Mucosa of descending colon (tissue), 3 donors: ENCODE measurements at regions not wholly inside any gene's neighbourhood (a gene's known extent, or its start where the extent isn't known, plus 50 kb on each side); places are given as distances from the start of the nearest gene placed in this dataset.

ENCODE experiments used
- ATAC-seq: fragments of 200-7000 bp; cut with Tn5 transposase; one replicate; pipeline ENCODE4 v1.9.1; 2020; ENCODE audit warnings: mild to moderate bottlenecking, moderate library complexity
- DNase-seq, 3 donors: peaks; one replicate each; pipeline ENCODE4 v3.0.0-alpha.2; 2020
- H3K36me3 ChIP-seq: fragments of 200-600 bp; one replicate; pipeline ENCODE4 v1.8.0; 2021; ENCODE audit warnings: low read depth, mild to moderate bottlenecking
- H3K4me1 ChIP-seq: fragments of 200-600 bp; one replicate; pipeline ENCODE4 v1.8.0; 2021; ENCODE audit warnings: low read depth, mild to moderate bottlenecking
- H3K4me3 ChIP-seq: fragments of 200-600 bp; one replicate; pipeline ENCODE4 v1.8.0; 2021; ENCODE audit warnings: mild to moderate bottlenecking
- H3K9me3 ChIP-seq: fragments of 200-600 bp; one replicate; pipeline ENCODE4 v1.8.0; 2021; ENCODE audit warnings: mild to moderate bottlenecking
- CTCF ChIP-seq: fragments of 200-600 bp; IDR thresholded peaks from one replicate; pipeline ENCODE4 v1.8.0; 2022; ENCODE audit warnings: antibody characterized with exemption, mild to moderate bottlenecking
- intact Hi-C, 2 donors: fragments of 100-400 bp; cut with DNase I in 1 of 2; cut with micrococcal nuclease in 1 of 2; formaldehyde crosslinking; loops; one replicate each; pipeline versions ENCODE4 v1.11.0 to v1.11.1; 2022; cut with DNase I, micrococcal nuclease
- donor health status: DM: no; HTN: no; CAD: no; lungs with moderate emphysema.
- donor health status: DM: no; HTN: no; CAD: no.
- donor health status: DM: no; HTN: yes; CAD: no.

- Histone ChIP-seq H3K36me3 (no peaks in the 10 kb centered on the region), H3K9me3 (no peaks in the 10 kb centered on the region), H3K4me1 (no peaks in the 10 kb centered on the region), H3K4me3 (no peak overlapping the region)
- intact Hi-C loops, result no loop called here
- no peak for ATAC-seq
- DNase-seq, result no peak
- TF ChIP-seq CTCF, result no peak
Observed at GRCh38 chr11:22479971-22480720, 142.0 kb downstream of the SLC17A6 start.

- no peak for TF ChIP-seq CTCF
- intact Hi-C loops, result no loop called here
- Histone ChIP-seq H3K4me3 (no peak overlapping the region), H3K4me1 (no peaks in the 10 kb centered on the region), H3K36me3 (no peaks in the 10 kb centered on the region), H3K9me3 (no peaks in the 10 kb centered on the region)
- no peak for ATAC-seq
- DNase-seq, result no peak
Observed at GRCh38 chr11:22479208-22479607, 141.0 kb downstream of the SLC17A6 start.

- H3K4me3 ChIP-seq, result no peak overlapping the region
- intact Hi-C loops, result no loop called here
- no peaks in the 10 kb centered on the region for H3K9me3 ChIP-seq
- no peak for TF ChIP-seq CTCF
- no peaks in the 10 kb centered on the region for H3K4me1 ChIP-seq
- DNase-seq (no peak), ATAC-seq (no peak)
- no peaks in the 10 kb centered on the region for H3K36me3 ChIP-seq
Observed at GRCh38 chr11:22478169-22478568, 140.0 kb downstream of the SLC17A6 start.

- Histone ChIP-seq H3K4me3 (no peak overlapping the region), H3K4me1 (no peaks in the 10 kb centered on the region), H3K9me3 (no peaks in the 10 kb centered on the region), H3K36me3 (no peaks in the 10 kb centered on the region)
- no peak for TF ChIP-seq CTCF
- DNase-seq (no peak), ATAC-seq (no peak)
- intact Hi-C loops, result no loop called here
Observed at GRCh38 chr11:22477312-22477711, 139.1 kb downstream of the SLC17A6 start.

- no peak for TF ChIP-seq CTCF
- H3K4me1 ChIP-seq, result no peaks in the 10 kb centered on the region
- intact Hi-C loops, result no loop called here
- no peaks in the 10 kb centered on the region for H3K36me3 ChIP-seq
- no peak overlapping the region for H3K4me3 ChIP-seq
- no peak for ATAC-seq
- DNase-seq, result no peak
- H3K9me3 ChIP-seq, result no peaks in the 10 kb centered on the region
Observed at GRCh38 chr11:22476589-22476988, 138.4 kb downstream of the SLC17A6 start.

GRCh38 chr11:22474616-22475015 is 136.4 kb downstream of the SLC17A6 start:
- intact Hi-C loops, result no loop called here
- Histone ChIP-seq H3K4me3 (no peak overlapping the region), H3K4me1 (no peaks in the 10 kb centered on the region), H3K9me3 (no peaks in the 10 kb centered on the region), H3K36me3 (no peaks in the 10 kb centered on the region)
- ATAC-seq (no peak), DNase-seq (no peak)
- TF ChIP-seq CTCF, result no peak
